HG03064 (cell line): ENCODE measurements at regions not wholly inside any gene's neighbourhood (a gene's known extent, or its start where the extent isn't known, plus 50 kb on each side); places are given as distances from the start of the nearest gene placed in this dataset.
"Not testable (repeated sequence)": the region's sequence is repeated elsewhere in the genome, so short reads cannot be mapped to it uniquely, and the experiment has no call there.

Experiments
- ATAC-seq: cut with Tn5 transposase; IDR thresholded peaks from one replicate; pipeline ENCODE4 v1.9.1; 2021; ENCODE audit warnings: low read depth; ENCODE audit not compliant: unreplicated experiment

GRCh38 chr11:37142591-37142990, 544.6 kb upstream of the RAG2 start:
- no peak for ATAC-seq

DNA sequence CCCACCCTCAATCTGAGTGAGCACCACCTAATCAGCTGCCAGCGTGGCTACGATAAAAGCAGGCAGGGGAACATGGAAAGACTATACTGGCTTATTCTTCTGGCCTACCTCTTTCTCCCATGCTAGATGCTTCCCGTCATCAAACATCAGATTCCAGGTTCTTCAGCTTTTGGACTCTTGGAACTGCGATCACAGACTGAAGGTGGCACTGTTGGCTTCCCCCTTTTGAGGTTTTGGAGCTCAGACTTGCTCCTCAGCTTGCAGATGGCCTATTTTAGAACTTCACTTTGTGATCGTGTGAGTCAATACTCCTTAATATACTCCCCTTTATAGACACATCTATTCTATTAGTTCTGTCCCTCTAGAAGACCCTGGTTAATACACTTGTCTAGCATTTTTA, 543.7 kb upstream of the RAG2 start:
- ATAC-seq, result no peak

DNA sequence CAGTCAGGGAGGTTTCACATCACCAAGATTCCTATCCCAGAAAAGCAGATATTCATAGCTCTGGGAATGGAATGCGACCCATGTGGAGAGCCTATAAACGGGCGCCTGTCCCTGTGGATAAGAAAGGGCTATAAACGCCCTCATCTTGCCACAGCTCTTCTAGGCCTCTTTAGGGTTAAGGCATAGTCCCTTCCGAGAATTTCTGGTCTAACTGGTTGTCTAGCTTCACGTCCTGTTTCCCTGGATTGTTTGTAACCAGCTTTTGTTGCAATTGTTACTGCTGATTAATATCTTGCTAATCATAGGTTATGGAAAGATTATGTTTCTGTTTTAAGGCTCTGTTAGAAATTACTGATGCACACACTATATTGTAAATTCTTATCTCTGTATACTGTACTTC, 537.6 kb upstream of the RAG2 start:
- not testable (repeated sequence) for ATAC-seq

DNA sequence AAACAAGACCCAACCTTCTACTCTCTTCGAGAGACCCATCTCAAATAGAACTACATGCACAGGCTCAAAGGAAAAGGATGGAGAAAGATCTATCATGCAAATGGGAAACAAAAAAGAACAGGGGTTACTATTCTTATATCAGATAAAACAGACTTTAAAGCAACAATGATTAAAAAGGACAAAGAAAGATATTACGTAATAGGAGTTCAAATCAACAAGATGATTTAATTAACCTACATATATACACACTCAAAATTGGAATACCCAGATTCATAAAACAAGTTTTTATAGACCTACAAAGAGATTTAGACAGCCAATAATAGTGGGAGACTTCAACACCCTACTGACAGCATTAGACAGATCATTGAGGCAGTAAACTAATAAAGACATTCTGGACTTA, 536.6 kb upstream of the RAG2 start:
- ATAC-seq, result no peak

DNA sequence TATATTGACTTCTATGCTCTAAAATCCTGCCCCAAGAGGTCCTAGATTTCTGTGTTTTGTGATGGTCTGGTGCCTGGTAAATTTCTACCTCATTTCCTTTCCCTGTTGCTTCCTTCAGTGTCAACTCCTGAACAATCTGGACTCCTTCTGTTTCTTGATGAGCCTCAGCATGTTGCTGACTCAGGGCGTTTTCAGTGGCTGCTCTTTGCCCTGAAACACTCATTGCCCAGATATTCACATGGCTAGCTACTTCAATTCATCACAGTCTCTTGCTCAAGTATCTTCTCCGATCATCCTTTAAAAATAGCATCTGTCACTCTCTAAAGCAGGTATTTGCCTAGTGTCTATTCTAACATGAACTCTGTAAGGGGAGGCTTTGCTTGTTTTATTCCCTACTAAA, 526.3 kb upstream of the RAG2 start:
- no peak for ATAC-seq

- no peak for ATAC-seq
These were observed 517.9 kb upstream of the RAG2 start for GRCh38 chr11:37115963-37116362.

- no peak for ATAC-seq
These were observed 512.3 kb upstream of the RAG2 start for GRCh38 chr11:37110385-37110784.

- no peak for ATAC-seq
These were observed 511.2 kb upstream of the RAG2 start for GRCh38 chr11:37109286-37109585.

DNA sequence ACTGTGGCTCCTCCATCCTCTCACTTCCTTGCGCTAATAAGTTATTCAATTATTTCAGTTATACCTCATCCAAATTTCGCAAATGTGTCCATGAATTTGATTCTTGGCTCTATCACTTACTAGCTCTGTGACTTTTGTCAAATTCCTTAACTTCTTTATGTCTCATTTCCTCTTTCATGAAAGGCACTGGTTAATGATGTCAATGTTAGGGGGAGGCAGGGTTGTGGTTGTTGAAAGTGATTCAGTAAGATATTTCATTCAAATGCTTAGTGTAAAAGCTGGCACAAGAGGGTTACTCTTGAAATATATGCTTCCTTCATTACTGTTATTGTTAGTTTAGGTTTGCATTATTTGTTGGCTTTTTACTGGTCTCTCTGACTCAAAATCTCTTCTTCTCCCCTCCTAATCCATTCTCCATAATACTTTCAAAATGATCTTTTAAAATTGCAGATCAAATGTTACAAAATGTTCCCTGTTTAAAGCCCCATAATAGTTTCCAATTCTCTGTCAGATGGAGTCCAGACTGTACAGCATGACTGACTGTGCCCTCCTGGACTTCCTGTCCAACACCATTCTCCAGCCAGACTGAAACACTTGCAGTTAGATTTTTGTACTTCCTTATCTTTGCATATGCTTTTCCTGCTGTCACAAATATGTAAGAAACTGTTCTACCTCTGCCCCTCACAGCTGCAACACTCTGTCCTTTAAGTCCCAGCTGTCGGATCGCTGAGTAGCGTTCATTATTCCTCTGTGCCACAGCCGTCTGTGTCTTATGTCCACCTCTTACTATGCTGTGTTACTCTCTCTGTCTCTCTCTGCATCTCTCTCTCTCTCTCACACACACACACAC, 510.6 kb upstream of the RAG2 start:
- ATAC-seq, result no peak

GRCh38 chr11:37107831-37108230, 509.8 kb upstream of the RAG2 start:
- no peak for ATAC-seq

- ATAC-seq, result no peak
These were observed 509.4 kb upstream of the RAG2 start for GRCh38 chr11:37107415-37107814.

GRCh38 chr11:37105427-37105826, 507.4 kb upstream of the RAG2 start:
- no peak for ATAC-seq

DNA sequence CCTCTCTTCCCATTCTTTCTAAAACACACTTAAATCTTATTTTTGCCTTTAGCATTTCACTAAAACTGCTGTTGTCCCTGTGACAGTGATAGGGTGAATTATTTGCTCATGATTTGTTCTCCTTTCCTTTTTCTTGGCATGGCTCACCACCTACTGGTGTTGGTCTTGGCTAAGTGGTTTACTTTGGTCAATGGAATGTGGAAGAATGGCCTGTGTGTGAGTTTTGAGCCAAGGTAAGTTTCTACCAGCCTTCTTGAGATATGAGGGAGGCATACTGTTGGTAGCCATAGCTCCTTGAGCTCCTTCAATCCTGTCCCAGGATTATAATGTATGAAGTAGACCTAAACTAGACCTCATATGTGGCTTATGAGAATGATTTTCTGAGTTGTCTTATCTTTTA, 506.3 kb upstream of the RAG2 start:
- ATAC-seq, result no peak

DNA sequence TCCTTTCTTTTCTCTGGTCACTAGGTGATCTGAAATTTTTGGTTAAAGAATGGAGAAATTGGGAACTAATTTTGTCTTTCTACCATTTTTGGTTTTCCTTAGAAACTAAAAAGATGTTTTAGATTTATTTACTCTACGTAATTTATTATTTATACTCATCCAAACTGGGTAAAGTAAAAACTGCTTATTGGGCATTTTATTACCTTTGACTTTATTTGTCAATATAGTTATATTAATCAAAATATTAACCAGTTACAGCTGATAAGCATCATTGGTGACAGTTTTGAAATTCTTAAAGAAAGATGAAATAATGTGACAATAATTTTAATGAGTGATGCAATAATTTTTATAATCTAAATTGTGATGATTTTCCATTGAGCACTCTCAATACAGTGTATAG, 502.0 kb upstream of the RAG2 start:
- no peak for ATAC-seq

DNA sequence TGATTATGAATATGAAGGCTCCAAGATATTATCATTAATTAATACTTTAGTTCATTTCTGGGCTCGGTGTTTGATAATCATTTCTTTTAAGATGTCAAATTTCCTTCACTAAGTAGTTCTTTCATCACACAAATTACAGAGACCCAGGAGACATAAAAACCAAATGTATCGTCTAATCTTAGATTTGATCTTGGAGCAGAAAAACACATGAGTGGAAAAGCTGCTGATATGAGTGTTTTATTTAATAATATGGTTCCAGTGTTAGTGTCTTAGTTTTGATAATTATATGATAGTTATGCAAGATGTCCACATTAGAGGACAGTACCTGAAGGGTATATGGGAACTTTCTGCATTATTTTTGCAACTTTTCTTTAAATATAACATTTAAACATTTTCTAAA, 494.5 kb upstream of the RAG2 start:
- ATAC-seq, result no peak

DNA sequence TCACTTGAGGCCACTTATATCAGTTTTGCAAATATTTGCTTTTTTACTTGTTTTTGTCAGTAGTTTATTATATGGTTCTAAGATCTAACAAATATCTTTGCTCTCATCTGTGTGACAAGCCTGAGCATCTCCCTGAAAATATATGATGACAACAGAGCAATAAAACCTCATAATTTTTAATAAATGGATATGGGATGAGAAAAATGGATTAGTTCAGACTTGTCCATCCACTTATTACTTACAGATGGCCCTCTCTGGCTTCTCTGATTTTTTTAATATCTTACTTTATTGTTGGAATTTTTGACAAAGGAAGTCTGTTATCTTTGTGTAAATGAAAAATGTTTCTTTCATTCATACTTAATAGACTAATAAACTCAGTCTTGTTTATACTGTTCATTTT, 491.4 kb upstream of the RAG2 start:
- ATAC-seq, result no peak

GRCh38 chr11:37088573-37088910, 490.5 kb upstream of the RAG2 start:
- ATAC-seq, result no peak

GRCh38 chr11:37087650-37088572, 489.9 kb upstream of the RAG2 start:
- no peak for ATAC-seq

- ATAC-seq, result no peak
These were observed 480.5 kb upstream of the RAG2 start for GRCh38 chr11:37078521-37078920.

DNA sequence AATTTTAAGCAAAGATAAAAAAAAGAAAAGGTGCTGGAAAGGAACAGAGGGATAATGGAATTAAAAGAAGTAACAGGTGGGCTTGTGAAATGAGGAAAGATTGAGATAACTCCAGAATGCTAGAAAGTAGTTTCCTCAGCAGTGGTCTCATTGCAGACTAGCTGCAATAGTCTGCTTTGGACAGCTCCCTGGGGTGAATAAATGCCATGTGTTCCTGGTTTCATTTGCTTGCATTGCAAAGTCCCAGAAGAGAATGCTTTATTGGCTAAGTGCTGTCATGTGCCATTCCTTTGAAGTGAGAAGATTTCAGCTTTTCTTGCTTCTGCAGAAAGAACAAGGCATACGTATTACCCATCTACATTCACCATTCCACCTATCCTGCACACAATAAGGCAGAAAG, 478.8 kb upstream of the RAG2 start:
- no peak for ATAC-seq

DNA sequence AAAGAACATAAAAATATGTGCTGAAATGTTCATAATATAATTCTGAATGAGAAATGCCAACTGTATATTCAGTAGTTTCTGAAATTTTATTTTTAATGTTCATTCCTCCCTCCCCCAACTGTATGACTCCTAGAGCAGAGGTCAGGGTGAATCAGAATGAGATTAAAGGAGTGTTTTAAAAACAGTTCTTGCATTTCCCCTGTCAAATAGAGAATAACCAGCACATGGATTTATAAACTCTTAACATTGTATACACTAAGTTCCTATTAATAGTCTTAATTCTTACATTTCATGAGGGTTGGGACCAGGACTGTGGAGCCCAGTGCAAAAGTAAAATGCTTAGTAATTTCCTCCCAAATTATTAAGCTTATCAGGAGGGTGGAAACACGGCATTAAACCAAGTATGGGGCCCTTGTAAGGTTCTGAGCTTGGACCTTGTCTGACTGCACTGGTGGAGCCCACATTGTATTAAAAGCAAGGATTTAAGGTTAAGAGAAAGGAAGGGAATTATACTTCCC, 474.6 kb upstream of the RAG2 start:
- no peak for ATAC-seq

DNA sequence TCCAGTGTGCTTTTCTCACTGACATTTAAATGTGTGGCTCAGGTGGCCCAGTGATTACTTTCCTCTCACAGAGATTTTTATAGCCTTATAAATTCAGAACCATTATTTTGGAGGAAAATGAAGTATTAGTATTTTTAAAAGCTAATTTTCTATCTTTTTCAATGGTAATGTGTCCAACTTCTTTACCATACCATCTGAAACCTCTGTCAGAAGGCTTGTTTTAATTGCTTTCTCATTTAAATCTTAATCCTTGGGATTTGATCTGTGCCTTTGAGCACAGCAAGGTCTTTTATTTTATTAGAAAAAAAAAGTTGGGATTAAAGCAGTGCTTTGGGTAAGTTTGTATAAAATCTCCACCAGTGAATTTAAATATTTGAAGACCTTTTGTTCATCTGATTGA, 452.3 kb upstream of the RAG2 start:
- ATAC-seq, result no peak
